Upper lobe of left lung (tissue), 6 donors: ENCODE measurements at regions not wholly inside any gene's neighbourhood (a gene's known extent, or its start where the extent isn't known, plus 50 kb on each side); places are given as distances from the start of the nearest gene placed in this dataset.
"Not testable (repeated sequence)": the region's sequence is repeated elsewhere in the genome, so short reads cannot be mapped to it uniquely, and the experiment has no call there.

Source experiments
- ATAC-seq, 2 donors: fragments of 200-7000 bp; cut with Tn5 transposase; one replicate each; pipeline ENCODE4 v1.9.1; 2022; ENCODE audit warnings: mild to moderate bottlenecking in 2 of 2, moderate library complexity in 2 of 2; ENCODE audit not compliant: low FRiP score in 2 of 2
- DNase-seq, 2 donors: peaks; one replicate each; pipeline ENCODE4 v3.0.0-alpha.2; 2019 to 2020
- H3K27ac ChIP-seq, 4 donors: fragments of 200-600 bp; sonication (generic); one replicate each; pipeline ENCODE4 v1.5.1; 2016 to 2019
- H3K27me3 ChIP-seq, 4 donors: fragments of 200-600 bp; sonication (generic); one replicate each; pipeline ENCODE4 v1.5.1; 2017 to 2019
- H3K36me3 ChIP-seq, 4 donors: fragments of 200-600 bp; sonication (generic); one replicate each; pipeline ENCODE4 v1.5.1; 2016 to 2019
- H3K4me1 ChIP-seq, 4 donors: fragments of 200-600 bp; sonication (generic); one replicate each; pipeline ENCODE4 v1.5.1; 2018 to 2019
- H3K4me3 ChIP-seq, 4 donors: fragments of 200-600 bp; sonication (generic); one replicate each; pipeline ENCODE4 v1.5.1; 2017 to 2019; ENCODE audit warnings: mild to moderate bottlenecking in 2 of 4, moderate library complexity in 1 of 4
- H3K9me3 ChIP-seq, 4 donors: fragments of 200-600 bp; sonication (generic); one replicate each; pipeline ENCODE4 v1.5.1; 2018 to 2019
- EP300 ChIP-seq, 4 donors: sonication (generic); formaldehyde crosslinking; IDR thresholded peaks; one replicate each; pipeline ENCODE4 v1.5.1; 2017; ENCODE audit warnings: antibody characterized with exemption in 4 of 4, control low read depth in 2 of 4
- POLR2A ChIP-seq, 4 donors: fragments of 450-650 bp; IDR thresholded peaks; one replicate each; pipeline ENCODE4 v1.5.1; 2016 to 2017; ENCODE audit warnings: antibody characterized with exemption in 4 of 4, mild to moderate bottlenecking in 2 of 4
- POLR2AphosphoS5 ChIP-seq, 2 donors: sonication (generic); formaldehyde crosslinking; IDR thresholded peaks; one replicate each; pipeline ENCODE4 v1.5.1; 2017; ENCODE audit warnings: antibody characterized with exemption in 2 of 2
- WGBS, 2 donors: methylation state at CpG; one replicate each; pipeline ENCODE4 v1.1.5; 2017 to 2018; 5-methylcytosine and 5-hydroxymethylcytosine counted together
- TF ChIP-seq, protein P1 (sequence below), 6 experiments: fragments of 450-650 bp in 4 of 6; fragments of 200-600 bp in 2 of 6; sonication (generic) in 2 of 6; IDR thresholded peaks; one replicate each; pipeline ENCODE4 v1.5.1; 2016 to 2019; ENCODE audit warnings: antibody characterized with exemption in 6 of 6
- donor health status: DM: no; HTN: no; CAD: no; lungs with moderate emphysema.
- donor health status: DM: no; HTN: yes; CAD: no; lungs with severe emphysema.

GRCh38 chr1:211890091-211890995 is 59.8 kb upstream of the LPGAT1 start:
- DNase-seq, H3K4me1 ChIP-seq, H3K27ac ChIP-seq, H3K4me3 ChIP-seq, ATAC-seq, H3K27me3 ChIP-seq, H3K9me3 ChIP-seq, H3K36me3 ChIP-seq: not testable (repeated sequence)
- WGBS, 2 donors: 95 to 96% methylated on average over 19 to 23 of the region's 23 CpGs

DNA sequence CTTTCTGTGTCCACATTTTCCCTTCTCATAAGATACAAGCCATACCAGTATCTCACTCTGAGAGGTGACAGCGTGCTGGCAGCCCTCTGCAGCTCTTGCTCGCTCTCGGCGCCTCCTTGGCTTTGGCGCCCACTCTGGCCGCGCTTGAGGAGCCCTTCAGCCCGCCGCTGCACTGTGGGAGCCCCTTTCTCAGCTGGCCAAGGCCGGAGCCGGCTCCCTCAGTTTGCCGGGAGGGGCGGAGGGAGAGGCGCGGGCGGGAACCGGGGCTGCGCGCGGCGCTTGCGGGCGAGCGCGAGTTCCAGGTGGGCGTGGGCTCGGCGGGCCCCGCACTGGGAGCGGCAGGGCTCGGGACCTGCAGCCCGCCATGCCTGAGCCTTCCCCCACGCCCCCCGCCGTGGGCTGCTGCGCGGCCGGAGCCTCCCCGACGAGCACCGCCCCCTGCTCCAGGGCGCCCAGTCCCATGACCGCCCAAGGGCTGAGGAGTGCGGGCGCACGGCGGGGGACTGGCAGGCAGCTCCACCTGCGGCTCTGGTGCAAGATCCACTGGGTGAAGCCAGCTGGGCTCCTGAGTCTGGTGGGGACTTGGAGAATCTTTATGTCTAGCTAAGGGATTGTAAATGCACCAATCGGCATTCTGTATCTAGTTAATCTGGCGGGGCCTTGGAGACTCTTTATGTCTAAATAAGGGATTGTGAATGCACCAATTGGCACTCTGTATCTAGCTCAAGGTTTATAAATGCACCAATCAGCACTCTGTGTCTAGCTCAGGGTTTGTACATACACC is 58.9 kb upstream of the LPGAT1 start:
- H3K9me3 ChIP-seq, ATAC-seq, H3K27ac ChIP-seq, H3K4me1 ChIP-seq, H3K4me3 ChIP-seq, H3K27me3 ChIP-seq, H3K36me3 ChIP-seq: not testable (repeated sequence)
- DNase-seq: peak in 1 of 2 donors; percentile 79
- 79 to 90% methylated on average over 38 to 39 of the region's 50 CpGs for WGBS, 2 donors

DNA sequence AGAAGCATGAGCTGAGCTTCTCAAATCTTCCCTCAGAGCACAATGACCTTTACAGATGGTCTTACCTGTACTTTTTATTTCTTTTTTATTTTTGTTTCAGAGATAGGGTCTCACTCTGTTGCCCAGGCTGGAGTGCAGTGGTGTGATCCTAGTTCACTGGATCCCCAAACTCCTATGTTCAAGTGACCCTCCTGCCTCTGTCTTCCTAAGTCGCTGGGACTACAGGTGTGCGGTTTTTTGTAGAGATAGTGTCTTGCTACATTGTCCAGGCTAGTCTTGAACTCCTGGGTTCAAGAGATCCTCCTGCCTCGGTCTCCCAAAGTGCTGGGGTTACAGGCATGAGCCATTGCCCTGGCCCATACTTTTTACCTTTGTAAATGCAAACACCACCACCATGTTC is 56.0 kb upstream of the LPGAT1 start:
- 93 to 97% methylated on average over 3 of the region's 3 CpGs for WGBS, 2 donors
- H3K27me3 ChIP-seq: no peaks in the 10 kb centered on the region
- no peak overlapping the region for H3K27ac ChIP-seq
- no peaks in the 10 kb centered on the region for H3K36me3 ChIP-seq
- DNase-seq (no peak), ATAC-seq (no peak)
- no peaks in the 10 kb centered on the region for H3K9me3 ChIP-seq
- TF ChIP-seq EP300 (IDR thresholded peaks at IDR 0.05) (no peak), POLR2A (IDR thresholded peaks at IDR 0.05) (no peak), POLR2AphosphoS5 (IDR thresholded peaks at IDR 0.05) (no peak)
- TF ChIP-seq, protein P1, sequence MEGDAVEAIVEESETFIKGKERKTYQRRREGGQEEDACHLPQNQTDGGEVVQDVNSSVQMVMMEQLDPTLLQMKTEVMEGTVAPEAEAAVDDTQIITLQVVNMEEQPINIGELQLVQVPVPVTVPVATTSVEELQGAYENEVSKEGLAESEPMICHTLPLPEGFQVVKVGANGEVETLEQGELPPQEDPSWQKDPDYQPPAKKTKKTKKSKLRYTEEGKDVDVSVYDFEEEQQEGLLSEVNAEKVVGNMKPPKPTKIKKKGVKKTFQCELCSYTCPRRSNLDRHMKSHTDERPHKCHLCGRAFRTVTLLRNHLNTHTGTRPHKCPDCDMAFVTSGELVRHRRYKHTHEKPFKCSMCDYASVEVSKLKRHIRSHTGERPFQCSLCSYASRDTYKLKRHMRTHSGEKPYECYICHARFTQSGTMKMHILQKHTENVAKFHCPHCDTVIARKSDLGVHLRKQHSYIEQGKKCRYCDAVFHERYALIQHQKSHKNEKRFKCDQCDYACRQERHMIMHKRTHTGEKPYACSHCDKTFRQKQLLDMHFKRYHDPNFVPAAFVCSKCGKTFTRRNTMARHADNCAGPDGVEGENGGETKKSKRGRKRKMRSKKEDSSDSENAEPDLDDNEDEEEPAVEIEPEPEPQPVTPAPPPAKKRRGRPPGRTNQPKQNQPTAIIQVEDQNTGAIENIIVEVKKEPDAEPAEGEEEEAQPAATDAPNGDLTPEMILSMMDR (IDR thresholded peaks at IDR 0.05): no peak
- H3K4me3 ChIP-seq: no peak overlapping the region
- H3K4me1 ChIP-seq: peaks cover 0 to 5% (median 0%) of the 10 kb centered on the region in 4 donors

DNA sequence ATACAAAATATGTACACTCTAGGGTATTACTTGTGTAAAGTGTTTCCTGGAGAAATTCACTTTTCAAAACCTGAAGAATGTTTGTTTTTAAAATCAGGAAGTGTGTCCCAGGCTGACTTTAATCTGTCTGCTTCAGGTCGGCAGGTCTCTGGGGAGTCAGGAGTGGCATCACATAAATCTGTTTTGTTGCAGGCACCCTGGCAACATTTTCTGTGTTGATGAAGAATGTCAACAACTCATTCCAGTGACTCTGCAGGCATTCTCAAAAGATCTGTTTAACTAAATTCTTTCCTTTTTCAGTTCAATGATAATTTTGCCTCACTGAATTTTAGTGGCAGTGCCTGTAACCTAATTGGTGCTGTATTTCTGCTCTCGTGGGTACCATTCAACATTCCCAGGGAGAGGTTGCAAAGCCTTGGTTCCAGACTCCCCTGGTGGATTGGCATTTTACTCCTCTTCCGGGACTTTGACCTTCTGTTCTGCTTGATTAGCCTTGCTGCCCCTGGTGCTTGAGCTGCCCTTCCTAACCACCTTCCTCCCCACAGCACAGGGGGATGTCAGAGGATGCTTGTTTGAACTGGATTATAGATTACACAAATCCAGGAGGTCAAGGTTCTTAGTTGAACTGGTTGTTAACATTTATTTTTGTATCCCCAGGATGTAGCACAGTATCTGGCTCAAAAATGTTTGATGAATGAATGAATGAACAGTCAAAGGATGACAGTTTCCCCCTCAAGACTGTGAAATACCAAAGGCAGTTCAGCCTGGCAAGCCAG is 55.4 kb upstream of the LPGAT1 start:
- H3K27me3 ChIP-seq: no peaks in the 10 kb centered on the region
- DNase-seq (no peak), ATAC-seq (no peak)
- no peak overlapping the region for H3K4me3 ChIP-seq
- 25 to 29% methylated on average over 3 of the region's 3 CpGs for WGBS, 2 donors
- TF ChIP-seq POLR2AphosphoS5 (IDR thresholded peaks at IDR 0.05) (no peak), POLR2A (IDR thresholded peaks at IDR 0.05) (no peak), EP300 (IDR thresholded peaks at IDR 0.05) (no peak)
- TF ChIP-seq, protein P1 (IDR thresholded peaks at IDR 0.05): no peak
- no peaks in the 10 kb centered on the region for H3K9me3 ChIP-seq
- no peak overlapping the region for H3K27ac ChIP-seq
- no peaks in the 10 kb centered on the region for H3K36me3 ChIP-seq
- peaks cover 0 to 5% (median 0%) of the 10 kb centered on the region in 4 donors for H3K4me1 ChIP-seq

DNA sequence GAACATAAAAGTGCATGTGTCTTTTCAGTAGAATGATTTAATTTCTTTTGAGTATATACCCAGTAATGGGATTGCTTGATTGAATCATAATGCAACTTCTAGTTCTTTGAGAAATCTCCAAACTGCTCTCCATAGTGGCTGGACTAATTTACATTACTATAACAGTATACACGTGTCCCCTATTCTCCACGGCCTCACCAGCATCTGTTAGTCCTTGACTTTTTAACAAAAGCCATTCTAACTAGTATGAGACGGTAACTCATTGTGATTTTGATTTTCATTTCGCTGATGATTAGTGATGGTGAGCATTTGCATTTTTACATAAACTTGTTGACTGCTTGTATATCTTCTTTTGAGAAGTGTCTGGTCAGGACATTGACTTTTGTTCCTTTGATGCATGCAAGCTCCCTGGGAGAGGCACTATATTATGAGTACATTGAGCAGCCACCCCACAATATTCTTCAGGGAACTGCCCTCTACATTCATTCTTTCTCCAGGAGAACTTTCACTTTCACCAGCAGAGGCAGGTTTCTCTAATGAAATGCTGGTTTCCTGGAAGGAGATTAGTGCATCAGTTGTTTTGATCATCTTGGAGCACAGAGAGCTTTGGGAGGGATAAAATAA is 51.9 kb upstream of the LPGAT1 start:
- Histone ChIP-seq H3K27ac (no peak overlapping the region), H3K9me3 (no peaks in the 10 kb centered on the region), H3K36me3 (no peaks in the 10 kb centered on the region), H3K4me1 (no peaks in the 10 kb centered on the region), H3K27me3 (no peaks in the 10 kb centered on the region), H3K4me3 (no peak overlapping the region)
- ATAC-seq (no peak), DNase-seq (no peak)
- TF ChIP-seq, protein P1 (IDR thresholded peaks at IDR 0.05): no peak
- TF ChIP-seq EP300 (IDR thresholded peaks at IDR 0.05) (no peak), POLR2AphosphoS5 (IDR thresholded peaks at IDR 0.05) (no peak), POLR2A (IDR thresholded peaks at IDR 0.05) (no peak)
- 84 to 89% methylated on average over 4 of the region's 4 CpGs for WGBS, 2 donors
